ENCODE measurements at regions not wholly inside any gene's neighbourhood (a gene's known extent, or its start where the extent isn't known, plus 50 kb on each side); places are given as distances from the start of the nearest gene placed in this dataset.

GRCh38 chr2:147026664-147027295 is 818.0 kb upstream of the ACVR2A start:
- TF ChIP-seq CTCF (IDR thresholded peaks at IDR 0.05; ENCODE audit: borderline replicate concordance, extremely low read depth, insufficient read depth), result no peak
- Histone ChIP-seq H3K27me3 (ENCODE audit: control insufficient read depth, insufficient read depth, low read length) (no peaks in the 10 kb centered on the region), H3K9me3 (ENCODE audit: control insufficient read depth in 2 of 3, insufficient read depth in 1 of 3, low read length in 3 of 3) (peaks cover 0 to 4% (median 0%) of the 10 kb centered on the region in 3 donors), H3K4me3 (ENCODE audit: low read length in 3 of 3) (no peak overlapping the region), H3K36me3 (ENCODE audit: control insufficient read depth in 2 of 3, insufficient read depth in 3 of 3, low read length in 3 of 3) (no peaks in the 10 kb centered on the region), H3K9ac (ENCODE audit: low read length in 3 of 3) (no peak overlapping the region), H3K27ac (ENCODE audit: low read depth in 2 of 2, low read length in 2 of 2) (no peak overlapping the region), H3K4me1 (ENCODE audit: control insufficient read depth in 2 of 3, insufficient read depth in 2 of 3, low read depth in 1 of 3, low read length in 3 of 3) (no peaks in the 10 kb centered on the region)
- intact Hi-C loops (cut with DNase I), result no loop called here
- no peak for DNase-seq
- no peak for FAIRE-seq

GRCh38 chr2:147025646-147026585 is 818.9 kb upstream of the ACVR2A start:
- Histone ChIP-seq H3K4me1 (ENCODE audit: control insufficient read depth in 2 of 3, insufficient read depth in 2 of 3, low read depth in 1 of 3, low read length in 3 of 3) (no peaks in the 10 kb centered on the region), H3K9me3 (ENCODE audit: control insufficient read depth in 2 of 3, insufficient read depth in 1 of 3, low read length in 3 of 3) (peaks cover 0 to 4% (median 0%) of the 10 kb centered on the region in 3 donors), H3K9ac (ENCODE audit: low read length in 3 of 3) (no peak overlapping the region), H3K4me3 (ENCODE audit: low read length in 3 of 3) (no peak overlapping the region), H3K27me3 (ENCODE audit: control insufficient read depth, insufficient read depth, low read length) (no peaks in the 10 kb centered on the region), H3K36me3 (ENCODE audit: control insufficient read depth in 2 of 3, insufficient read depth in 3 of 3, low read length in 3 of 3) (no peaks in the 10 kb centered on the region), H3K27ac (ENCODE audit: low read depth in 2 of 2, low read length in 2 of 2) (no peak overlapping the region)
- TF ChIP-seq CTCF (IDR thresholded peaks at IDR 0.05; ENCODE audit: borderline replicate concordance, extremely low read depth, insufficient read depth), result no peak
- intact Hi-C loops (cut with DNase I), result no loop called here
- no peak for FAIRE-seq
- no peak for DNase-seq

GRCh38 chr2:147019311-147019710 is 825.5 kb upstream of the ACVR2A start:
- Histone ChIP-seq H3K9ac (ENCODE audit: low read length in 3 of 3) (no peak overlapping the region), H3K36me3 (ENCODE audit: control insufficient read depth in 2 of 3, insufficient read depth in 3 of 3, low read length in 3 of 3) (no peaks in the 10 kb centered on the region), H3K27ac (ENCODE audit: low read depth in 2 of 2, low read length in 2 of 2) (no peak overlapping the region), H3K27me3 (ENCODE audit: control insufficient read depth, insufficient read depth, low read length) (no peaks in the 10 kb centered on the region), H3K4me3 (ENCODE audit: low read length in 3 of 3) (no peak overlapping the region), H3K9me3 (ENCODE audit: control insufficient read depth in 2 of 3, insufficient read depth in 1 of 3, low read length in 3 of 3) (peaks cover 0 to 4% (median 0%) of the 10 kb centered on the region in 3 donors), H3K4me1 (ENCODE audit: control insufficient read depth in 2 of 3, insufficient read depth in 2 of 3, low read depth in 1 of 3, low read length in 3 of 3) (no peaks in the 10 kb centered on the region)
- no peak for TF ChIP-seq CTCF (IDR thresholded peaks at IDR 0.05; ENCODE audit: borderline replicate concordance, extremely low read depth, insufficient read depth)
- DNase-seq (no peak), FAIRE-seq (no peak)
- intact Hi-C loops (cut with DNase I), result no loop called here

All from kidney (tissue), 13 donors.